ENCODE measurements at regions not wholly inside any gene's neighbourhood (a gene's known extent, or its start where the extent isn't known, plus 50 kb on each side); places are given as distances from the start of the nearest gene placed in this dataset.

DNA sequence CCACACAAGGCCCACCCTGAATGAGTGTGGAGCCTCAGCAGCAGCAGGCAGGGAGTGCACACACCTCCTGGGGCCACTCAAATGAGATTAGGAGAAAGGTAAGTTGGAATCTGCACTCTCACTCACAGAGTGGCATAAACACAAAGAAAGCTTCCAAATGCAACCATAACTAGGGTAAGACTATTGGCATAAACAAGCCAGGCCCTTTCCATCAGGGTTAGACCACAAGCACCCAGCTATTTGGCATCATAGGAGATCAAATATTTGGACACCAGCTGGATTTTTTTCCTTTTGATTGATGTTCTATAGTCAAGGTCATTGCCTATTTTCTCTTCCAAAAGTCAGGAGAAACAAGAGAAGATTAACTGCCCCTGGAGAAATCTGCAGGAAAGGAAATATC lies 471.5 kb downstream of the TXNL1 start:
- TF ChIP-seq POLR2AphosphoS5 (IDR thresholded peaks at IDR 0.05; ENCODE audit: low read depth, low read length), result no peak
- no peak for TF ChIP-seq FOXP2 (optimal IDR thresholded peaks at IDR 0.05; ENCODE audit: borderline replicate concordance, extremely low read depth, extremely low read length, insufficient read depth)
- TF ChIP-seq REST (IDR thresholded peaks at IDR 0.05; ENCODE audit: insufficient read depth in 1 of 2, low read depth in 2 of 2, low read length in 2 of 2), result no peak

- no peak for TF ChIP-seq SIN3A (IDR thresholded peaks at IDR 0.05; ENCODE audit: borderline replicate concordance, insufficient read depth, low read length)
- TF ChIP-seq POLR2AphosphoS5 (IDR thresholded peaks at IDR 0.05; ENCODE audit: low read depth, low read length), result no peak
- TF ChIP-seq FOXP2 (optimal IDR thresholded peaks at IDR 0.05; ENCODE audit: borderline replicate concordance, extremely low read depth, extremely low read length, insufficient read depth), result no peak
- no peak for TF ChIP-seq TAF1 (IDR thresholded peaks at IDR 0.05; ENCODE audit: borderline replicate concordance, insufficient read depth, low read length)
- TF ChIP-seq REST (IDR thresholded peaks at IDR 0.05; ENCODE audit: insufficient read depth in 1 of 2, low read depth in 2 of 2, low read length in 2 of 2), result no peak
Observed at GRCh38 chr18:56165601-56166355, 472.6 kb downstream of the TXNL1 start.

- TF ChIP-seq POLR2AphosphoS5 (IDR thresholded peaks at IDR 0.05; ENCODE audit: low read depth, low read length) (no peak), SIN3A (IDR thresholded peaks at IDR 0.05; ENCODE audit: borderline replicate concordance, insufficient read depth, low read length) (no peak), FOXP2 (optimal IDR thresholded peaks at IDR 0.05; ENCODE audit: borderline replicate concordance, extremely low read depth, extremely low read length, insufficient read depth) (no peak), TAF1 (IDR thresholded peaks at IDR 0.05; ENCODE audit: borderline replicate concordance, insufficient read depth, low read length) (no peak), REST (IDR thresholded peaks at IDR 0.05; ENCODE audit: insufficient read depth in 1 of 2, low read depth in 2 of 2, low read length in 2 of 2) (no peak)
Observed at GRCh38 chr18:56162311-56163265, 475.8 kb downstream of the TXNL1 start.

DNA sequence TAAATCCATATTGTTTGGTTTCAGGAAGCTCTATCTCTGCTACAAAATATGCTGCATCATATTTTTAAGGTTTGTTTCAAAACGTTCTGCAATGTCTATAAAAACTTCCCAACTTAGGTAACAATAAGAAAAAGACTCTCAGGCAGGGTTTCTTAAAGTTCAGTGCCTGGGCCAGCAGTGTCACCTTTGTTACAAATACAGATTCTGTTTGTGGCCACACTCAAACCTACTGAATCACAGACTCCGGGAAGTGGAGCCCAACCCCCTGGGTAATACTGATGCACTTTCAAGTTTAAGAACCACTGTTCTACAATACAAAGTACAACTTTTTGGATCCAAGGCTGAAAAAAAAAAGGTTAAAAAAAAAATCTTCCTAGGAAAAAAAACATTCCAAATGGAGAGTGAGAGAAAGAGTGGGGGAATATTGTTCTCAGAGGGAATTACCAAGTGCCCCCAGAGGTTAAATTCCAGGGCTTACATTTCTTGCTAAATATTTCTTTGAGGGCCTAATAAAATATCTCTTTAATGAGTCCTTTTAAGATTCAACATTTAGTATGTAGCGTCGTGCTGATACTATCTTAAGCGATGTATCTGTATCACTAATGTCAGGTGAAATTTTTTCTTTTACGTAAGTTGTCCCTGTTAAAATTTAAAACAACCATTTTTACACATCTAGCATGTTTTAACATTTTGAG lies 476.7 kb downstream of the TXNL1 start:
- TF ChIP-seq TAF1 (IDR thresholded peaks at IDR 0.05; ENCODE audit: borderline replicate concordance, insufficient read depth, low read length) (no peak), FOXP2 (optimal IDR thresholded peaks at IDR 0.05; ENCODE audit: borderline replicate concordance, extremely low read depth, extremely low read length, insufficient read depth) (no peak), POLR2AphosphoS5 (IDR thresholded peaks at IDR 0.05; ENCODE audit: low read depth, low read length) (no peak), REST (IDR thresholded peaks at IDR 0.05; ENCODE audit: insufficient read depth in 1 of 2, low read depth in 2 of 2, low read length in 2 of 2) (no peak), SIN3A (IDR thresholded peaks at IDR 0.05; ENCODE audit: borderline replicate concordance, insufficient read depth, low read length) (no peak)

Data from PFSK-1 (cell line).